ENCODE measurements at regions not wholly inside any gene's neighbourhood (a gene's known extent, or its start where the extent isn't known, plus 50 kb on each side); places are given as distances from the start of the nearest gene placed in this dataset.

GRCh38 chr20:58139849-58140786 is 88.3 kb downstream of the ANKRD60 start:
- Mint-ChIP-seq H3K4me3 (ENCODE audit: unreplicated experiment) (no peak overlapping the region), H3K9me3 (ENCODE audit: unreplicated experiment) (peaks cover 2% of the 10 kb centered on the region), H3K4me1 (ENCODE audit: low read depth, unreplicated experiment) (no peaks in the 10 kb centered on the region), H3K27ac (ENCODE audit: unreplicated experiment) (no peak overlapping the region), H3K27me3 (ENCODE audit: unreplicated experiment) (peaks cover 4% of the 10 kb centered on the region), H3K36me3 (ENCODE audit: unreplicated experiment) (no peaks in the 10 kb centered on the region)
- no peak for DNase-seq
- TF ChIP-seq, protein P1, sequence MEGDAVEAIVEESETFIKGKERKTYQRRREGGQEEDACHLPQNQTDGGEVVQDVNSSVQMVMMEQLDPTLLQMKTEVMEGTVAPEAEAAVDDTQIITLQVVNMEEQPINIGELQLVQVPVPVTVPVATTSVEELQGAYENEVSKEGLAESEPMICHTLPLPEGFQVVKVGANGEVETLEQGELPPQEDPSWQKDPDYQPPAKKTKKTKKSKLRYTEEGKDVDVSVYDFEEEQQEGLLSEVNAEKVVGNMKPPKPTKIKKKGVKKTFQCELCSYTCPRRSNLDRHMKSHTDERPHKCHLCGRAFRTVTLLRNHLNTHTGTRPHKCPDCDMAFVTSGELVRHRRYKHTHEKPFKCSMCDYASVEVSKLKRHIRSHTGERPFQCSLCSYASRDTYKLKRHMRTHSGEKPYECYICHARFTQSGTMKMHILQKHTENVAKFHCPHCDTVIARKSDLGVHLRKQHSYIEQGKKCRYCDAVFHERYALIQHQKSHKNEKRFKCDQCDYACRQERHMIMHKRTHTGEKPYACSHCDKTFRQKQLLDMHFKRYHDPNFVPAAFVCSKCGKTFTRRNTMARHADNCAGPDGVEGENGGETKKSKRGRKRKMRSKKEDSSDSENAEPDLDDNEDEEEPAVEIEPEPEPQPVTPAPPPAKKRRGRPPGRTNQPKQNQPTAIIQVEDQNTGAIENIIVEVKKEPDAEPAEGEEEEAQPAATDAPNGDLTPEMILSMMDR (IDR thresholded peaks at IDR 0.05; ENCODE audit: partially characterized antibody, unreplicated experiment) = no peak

- Mint-ChIP-seq H3K27ac (ENCODE audit: unreplicated experiment) (no peak overlapping the region), H3K27me3 (ENCODE audit: unreplicated experiment) (peaks cover 4% of the 10 kb centered on the region), H3K36me3 (ENCODE audit: unreplicated experiment) (no peaks in the 10 kb centered on the region), H3K4me1 (ENCODE audit: low read depth, unreplicated experiment) (no peaks in the 10 kb centered on the region), H3K4me3 (ENCODE audit: unreplicated experiment) (no peak overlapping the region), H3K9me3 (ENCODE audit: unreplicated experiment) (no peaks in the 10 kb centered on the region)
- no peak for DNase-seq
- TF ChIP-seq, protein P1 (IDR thresholded peaks at IDR 0.05; ENCODE audit: partially characterized antibody, unreplicated experiment) = no peak
These were observed 90.1 kb downstream of the ANKRD60 start for GRCh38 chr20:58138395-58138794.

DNA sequence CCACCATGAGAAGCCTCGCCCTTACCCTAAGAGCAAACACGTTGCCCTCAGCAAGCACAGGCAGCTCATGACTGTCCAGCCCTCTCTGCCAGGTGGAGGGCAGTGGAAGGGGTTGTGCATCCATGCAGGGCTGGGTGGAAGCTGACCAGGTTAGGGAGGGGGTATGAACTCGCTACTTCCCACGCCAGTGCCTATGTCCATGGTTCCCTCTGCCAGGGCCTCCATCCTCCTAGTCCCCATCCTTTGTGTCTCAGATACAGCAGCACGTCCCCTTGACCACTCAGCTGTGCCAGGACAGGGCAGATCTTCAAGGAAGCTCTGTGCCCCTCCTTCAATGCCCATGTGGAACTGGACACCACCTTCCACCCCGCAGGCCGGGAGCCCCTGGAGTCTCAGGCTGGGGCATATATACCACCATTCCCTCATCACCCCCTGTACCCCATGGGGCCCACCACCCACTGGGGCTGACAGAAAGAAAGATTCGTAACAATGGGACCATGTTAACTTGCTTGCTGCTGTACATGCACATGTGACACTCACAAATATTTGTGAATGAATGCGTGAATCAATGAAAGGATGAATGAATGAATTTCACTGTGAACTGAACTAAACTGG is 90.7 kb downstream of the ANKRD60 start:
- Mint-ChIP-seq H3K36me3 (ENCODE audit: unreplicated experiment) (no peaks in the 10 kb centered on the region), H3K9me3 (ENCODE audit: unreplicated experiment) (no peaks in the 10 kb centered on the region), H3K27ac (ENCODE audit: unreplicated experiment) (no peak overlapping the region), H3K4me3 (ENCODE audit: unreplicated experiment) (no peak overlapping the region), H3K4me1 (ENCODE audit: low read depth, unreplicated experiment) (no peaks in the 10 kb centered on the region), H3K27me3 (ENCODE audit: unreplicated experiment) (peaks cover 4% of the 10 kb centered on the region)
- TF ChIP-seq, protein P1 (IDR thresholded peaks at IDR 0.05; ENCODE audit: partially characterized antibody, unreplicated experiment) = no peak
- no peak for DNase-seq

DNA sequence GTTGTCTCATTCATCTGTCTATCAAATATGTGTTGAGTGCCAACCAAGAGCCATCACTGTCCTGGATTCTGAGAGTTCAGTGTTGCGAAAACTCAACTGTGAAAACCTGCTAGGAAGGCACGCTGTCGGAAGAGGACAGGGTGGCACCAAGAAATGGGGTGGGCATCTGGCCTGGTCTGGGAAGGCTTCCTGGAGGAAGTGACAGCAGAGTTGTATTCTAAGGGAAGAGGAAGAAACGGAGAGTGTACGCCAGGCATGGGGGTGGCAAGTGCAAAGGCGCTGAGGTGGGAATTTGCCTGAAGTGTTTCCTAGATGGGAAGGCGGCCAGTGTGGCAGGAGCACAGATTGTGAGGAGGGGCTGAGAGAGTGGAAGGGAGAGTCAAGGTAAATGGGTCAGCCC is 91.2 kb downstream of the ANKRD60 start:
- Mint-ChIP-seq H3K4me3 (ENCODE audit: unreplicated experiment) (no peak overlapping the region), H3K4me1 (ENCODE audit: low read depth, unreplicated experiment) (peaks cover under 1% of the 10 kb centered on the region), H3K36me3 (ENCODE audit: unreplicated experiment) (no peaks in the 10 kb centered on the region), H3K27me3 (ENCODE audit: unreplicated experiment) (peaks cover 2% of the 10 kb centered on the region), H3K27ac (ENCODE audit: unreplicated experiment) (no peak overlapping the region), H3K9me3 (ENCODE audit: unreplicated experiment) (no peaks in the 10 kb centered on the region)
- DNase-seq = no peak
- TF ChIP-seq, protein P1 (IDR thresholded peaks at IDR 0.05; ENCODE audit: partially characterized antibody, unreplicated experiment) = no peak

DNA sequence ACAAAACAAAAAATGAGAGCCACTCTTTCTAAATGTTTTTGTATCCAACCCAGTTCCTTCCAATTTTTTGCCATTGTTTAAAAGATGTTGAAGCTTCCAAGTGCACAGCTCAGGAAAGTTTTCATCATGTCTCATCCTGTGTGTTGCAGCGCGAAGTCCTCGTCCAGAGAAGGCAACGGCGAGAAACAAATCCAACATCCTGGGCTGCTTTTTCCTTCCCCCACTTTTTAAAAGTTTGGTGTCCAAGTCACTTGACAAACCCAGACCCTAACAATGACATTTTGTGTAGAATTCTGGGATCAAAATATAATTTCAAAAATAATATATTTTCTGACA is 92.3 kb downstream of the ANKRD60 start:
- no peaks in the 10 kb centered on the region for H3K36me3 Mint-ChIP-seq (ENCODE audit: unreplicated experiment)
- H3K27me3 Mint-ChIP-seq (ENCODE audit: unreplicated experiment) = peaks cover 7% of the 10 kb centered on the region

More for the DNA sequence above, 92.3 kb downstream of the ANKRD60 start:
- Mint-ChIP-seq H3K4me3 (ENCODE audit: unreplicated experiment) (no peak overlapping the region), H3K27ac (ENCODE audit: unreplicated experiment) (no peak overlapping the region), H3K9me3 (ENCODE audit: unreplicated experiment) (no peaks in the 10 kb centered on the region), H3K4me1 (ENCODE audit: low read depth, unreplicated experiment) (peaks cover 12% of the 10 kb centered on the region)
- DNase-seq = no peak
- TF ChIP-seq, protein P1 (IDR thresholded peaks at IDR 0.05; ENCODE audit: partially characterized antibody, unreplicated experiment) = no peak

All from glutamatergic neuron (in vitro differentiated cells).